Ectodermal cell (in vitro differentiated cells): ENCODE measurements at regions not wholly inside any gene's neighbourhood (a gene's known extent, or its start where the extent isn't known, plus 50 kb on each side); places are given as distances from the start of the nearest gene placed in this dataset.

Experiments
- H3K27ac ChIP-seq: 2 replicates; pipeline ENCODE4 v1.7.0; 2013; ENCODE audit warnings: mild to moderate bottlenecking, low read depth, low read length; ENCODE audit not compliant: insufficient read depth, poor library complexity, severe bottlenecking
- H3K27me3 ChIP-seq: 2 replicates; pipeline ENCODE4 v1.7.0; 2013; ENCODE audit warnings: mild to moderate bottlenecking, low read length; ENCODE audit not compliant: insufficient read depth, control insufficient read depth, poor library complexity, severe bottlenecking
- H3K36me3 ChIP-seq: one replicate; pipeline ENCODE4 v1.7.0; 2013; ENCODE audit warnings: low read length; ENCODE audit not compliant: control insufficient read depth, insufficient read depth
- H3K4me1 ChIP-seq: one replicate; pipeline ENCODE4 v1.7.0; 2013; ENCODE audit warnings: low read length; ENCODE audit not compliant: control insufficient read depth, insufficient read depth
- H3K4me3 ChIP-seq: 2 replicates; pipeline ENCODE4 v1.7.0; 2013; ENCODE audit warnings: low read depth, low read length, control low read depth; ENCODE audit not compliant: insufficient read depth
- H3K9me3 ChIP-seq: 2 replicates; pipeline ENCODE4 v1.7.0; 2013; ENCODE audit warnings: mild to moderate bottlenecking, low read length, moderate library complexity; ENCODE audit not compliant: control insufficient read depth
- WGBS, 2 experiments: methylation state at CpG; one replicate each; pipeline ENCODE4 v1.1.7; 2013; ENCODE audit warnings: missing lambda C conversion rate in 2 of 2; 5-methylcytosine and 5-hydroxymethylcytosine counted together

GRCh38 chr2:181779288-181780021, 99.1 kb upstream of the NEUROD1 start:
- H3K27ac ChIP-seq = peak overlapping the region; percentile 58
- WGBS, 2 experiments = 90 to 100% methylated on average over 2 of the region's 2 CpGs
- no peak overlapping the region for H3K4me3 ChIP-seq
- peaks cover 10% of the 10 kb centered on the region for H3K4me1 ChIP-seq
- no peaks in the 10 kb centered on the region for H3K27me3 ChIP-seq
- H3K9me3 ChIP-seq = no peaks in the 10 kb centered on the region
- H3K36me3 ChIP-seq = no peaks in the 10 kb centered on the region

DNA sequence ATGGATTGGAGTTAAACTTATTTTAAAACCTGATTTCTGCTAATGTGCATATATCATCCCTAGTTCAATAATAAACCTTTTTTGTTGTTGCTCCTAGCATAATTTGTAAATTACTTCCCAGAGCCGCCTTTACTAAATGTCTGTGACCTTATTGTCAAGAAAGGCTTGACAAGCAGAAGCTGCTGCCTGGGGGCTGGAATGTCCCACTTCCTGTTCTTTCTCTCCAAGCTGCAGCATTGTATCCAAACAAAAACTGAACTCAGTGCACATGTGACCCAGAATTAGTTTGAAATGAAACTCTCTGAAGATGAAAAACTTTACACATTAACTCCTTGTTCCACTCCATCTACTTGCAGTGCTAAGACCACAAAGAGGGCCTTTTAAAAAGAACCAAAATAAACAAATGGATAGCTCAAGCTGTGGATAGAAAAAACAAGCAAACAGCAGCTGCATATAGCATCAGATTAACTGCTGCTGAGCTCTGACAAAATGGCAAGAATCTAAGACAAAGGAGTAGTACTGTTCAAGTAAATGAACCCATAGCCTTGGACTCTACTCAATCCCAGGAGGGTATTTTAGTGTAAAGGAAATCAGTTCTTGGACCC, 99.8 kb upstream of the NEUROD1 start:
- Histone ChIP-seq H3K4me1 (peaks cover 10% of the 10 kb centered on the region), H3K27ac (peak overlapping the region; percentile 58), H3K4me3 (no peak overlapping the region), H3K27me3 (no peaks in the 10 kb centered on the region), H3K36me3 (no peaks in the 10 kb centered on the region), H3K9me3 (no peaks in the 10 kb centered on the region)
- 89 to 100% methylated on average over 1 of the region's 1 CpG for WGBS, 2 experiments

- no peaks in the 10 kb centered on the region for H3K36me3 ChIP-seq
- H3K27me3 ChIP-seq = no peaks in the 10 kb centered on the region
- no peaks in the 10 kb centered on the region for H3K9me3 ChIP-seq
- peaks cover 10% of the 10 kb centered on the region for H3K4me1 ChIP-seq
- H3K27ac ChIP-seq = no peak overlapping the region
- no peak overlapping the region for H3K4me3 ChIP-seq
Measured at GRCh38 chr2:181780657-181781056, 100.3 kb upstream of the NEUROD1 start.

DNA sequence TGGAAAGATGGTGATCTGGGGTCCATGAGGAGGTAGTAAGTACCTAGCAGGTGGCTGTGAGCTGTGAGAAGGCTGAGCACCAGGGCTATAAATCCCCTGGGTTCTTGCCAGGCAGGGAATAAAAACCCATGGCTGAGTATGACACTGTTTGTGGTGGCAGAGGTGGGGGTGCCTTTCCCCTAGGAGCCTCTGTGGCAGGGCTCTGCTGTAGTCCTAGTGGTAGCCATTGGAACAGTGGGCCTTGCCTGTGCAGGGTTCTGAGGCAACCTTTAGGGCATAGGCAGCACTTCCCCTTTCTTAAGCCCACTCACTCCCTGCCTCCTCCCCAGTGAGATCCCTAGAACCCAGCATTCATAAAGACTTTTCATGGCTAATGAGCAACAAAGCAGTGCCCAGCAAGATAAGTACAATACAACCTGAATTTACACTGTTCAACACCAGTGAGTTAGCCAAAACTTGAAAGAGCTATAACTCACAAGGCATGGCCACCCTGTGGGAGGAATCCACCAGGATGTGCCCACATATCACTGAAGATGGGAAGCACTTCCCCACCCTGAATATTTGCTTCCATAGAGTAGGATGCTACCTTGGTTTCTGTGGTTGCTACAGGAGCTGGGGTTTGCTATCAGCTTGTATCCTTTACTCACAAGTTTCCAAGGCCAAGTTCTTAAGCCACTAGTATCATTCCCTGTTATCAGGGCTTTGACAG, 100.9 kb upstream of the NEUROD1 start:
- no peaks in the 10 kb centered on the region for H3K36me3 ChIP-seq
- no peak overlapping the region for H3K4me3 ChIP-seq
- H3K4me1 ChIP-seq = peaks cover 10% of the 10 kb centered on the region
- no peaks in the 10 kb centered on the region for H3K9me3 ChIP-seq
- H3K27me3 ChIP-seq = no peaks in the 10 kb centered on the region
- H3K27ac ChIP-seq = no peak overlapping the region

GRCh38 chr2:181782660-181783059, 102.3 kb upstream of the NEUROD1 start:
- Histone ChIP-seq H3K27ac (no peak overlapping the region), H3K4me1 (peaks cover 10% of the 10 kb centered on the region), H3K36me3 (no peaks in the 10 kb centered on the region), H3K4me3 (no peak overlapping the region), H3K27me3 (no peaks in the 10 kb centered on the region), H3K9me3 (no peaks in the 10 kb centered on the region)

DNA sequence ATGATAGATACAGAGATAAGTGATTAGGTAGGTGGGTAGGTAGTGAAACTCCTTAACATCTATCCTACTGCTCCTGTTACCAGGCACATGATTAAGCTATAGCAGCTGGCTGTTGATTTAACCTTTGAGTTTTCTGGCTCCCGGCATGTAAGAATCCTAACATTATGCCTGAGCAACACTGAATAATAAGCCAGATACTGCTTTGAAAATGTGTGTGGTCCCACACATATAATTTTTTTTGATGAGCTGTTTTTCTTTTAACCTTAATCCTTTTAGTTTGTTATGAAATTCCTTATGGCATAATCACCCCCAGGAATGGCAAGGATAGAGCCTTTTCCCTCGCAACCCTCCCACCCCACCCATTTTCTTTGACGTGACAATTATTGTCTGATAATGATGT, 104.2 kb upstream of the NEUROD1 start:
- Histone ChIP-seq H3K9me3 (no peaks in the 10 kb centered on the region), H3K36me3 (no peaks in the 10 kb centered on the region), H3K27ac (no peak overlapping the region), H3K27me3 (no peaks in the 10 kb centered on the region), H3K4me3 (no peak overlapping the region), H3K4me1 (peaks cover 10% of the 10 kb centered on the region)
- WGBS, 2 experiments = 83 to 100% methylated on average over 1 of the region's 3 CpGs

DNA sequence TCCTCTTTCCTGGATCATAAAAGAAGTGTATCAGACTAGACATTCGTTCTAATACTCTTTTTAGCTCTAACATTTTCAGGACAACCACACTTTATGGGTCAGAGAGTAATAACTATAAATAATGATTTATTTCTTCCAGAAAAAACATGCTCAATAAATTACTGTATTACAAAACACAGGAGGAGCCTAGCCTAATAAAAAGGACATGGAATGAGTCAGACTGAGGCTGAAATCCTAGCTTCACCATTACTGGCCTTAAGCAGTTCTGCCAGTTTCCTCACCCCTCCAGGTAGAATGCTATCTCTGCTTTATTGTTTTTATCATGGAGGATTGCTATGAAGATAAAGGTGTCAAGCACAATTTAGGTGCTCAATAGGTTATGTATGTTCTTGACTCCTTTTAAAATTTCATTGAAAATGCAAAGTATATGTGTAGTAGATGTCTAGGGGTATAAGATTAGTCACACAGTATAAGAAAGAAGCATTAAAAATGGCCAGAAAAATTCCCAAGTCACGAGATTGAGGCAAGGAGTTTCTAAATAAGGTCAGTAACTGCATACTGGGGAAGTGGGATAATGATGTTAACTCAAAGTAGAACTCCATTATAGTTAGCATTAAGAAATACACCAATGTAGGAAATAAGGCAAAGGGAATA, 105.5 kb upstream of the NEUROD1 start:
- Histone ChIP-seq H3K9me3 (no peaks in the 10 kb centered on the region), H3K27me3 (no peaks in the 10 kb centered on the region), H3K4me1 (peaks cover 5% of the 10 kb centered on the region), H3K4me3 (no peak overlapping the region), H3K36me3 (no peaks in the 10 kb centered on the region), H3K27ac (no peak overlapping the region)
- 74 to 91% methylated on average over 2 of the region's 2 CpGs for WGBS, 2 experiments

GRCh38 chr2:181786371-181787228, 104.9 kb upstream of the ITPRID2 start:
- H3K27ac ChIP-seq = no peak overlapping the region
- no peak overlapping the region for H3K4me3 ChIP-seq
- 90 to 91% methylated on average over 4 of the region's 4 CpGs for WGBS, 2 experiments
- no peaks in the 10 kb centered on the region for H3K27me3 ChIP-seq
- no peaks in the 10 kb centered on the region for H3K9me3 ChIP-seq
- no peaks in the 10 kb centered on the region for H3K36me3 ChIP-seq
- no peaks in the 10 kb centered on the region for H3K4me1 ChIP-seq

- no peaks in the 10 kb centered on the region for H3K27me3 ChIP-seq
Measured at GRCh38 chr2:181787310-181788048, 104.1 kb upstream of the ITPRID2 start.

More at GRCh38 chr2:181787310-181788048, 104.1 kb upstream of the ITPRID2 start:
- Histone ChIP-seq H3K27ac (no peak overlapping the region), H3K4me3 (no peak overlapping the region), H3K36me3 (no peaks in the 10 kb centered on the region), H3K4me1 (no peaks in the 10 kb centered on the region), H3K9me3 (no peaks in the 10 kb centered on the region)
- 97 to 100% methylated on average over 2 of the region's 3 CpGs for WGBS, 2 experiments
